ENCODE measurements at regions not wholly inside any gene's neighbourhood (a gene's known extent, or its start where the extent isn't known, plus 50 kb on each side); places are given as distances from the start of the nearest gene placed in this dataset.

DNA sequence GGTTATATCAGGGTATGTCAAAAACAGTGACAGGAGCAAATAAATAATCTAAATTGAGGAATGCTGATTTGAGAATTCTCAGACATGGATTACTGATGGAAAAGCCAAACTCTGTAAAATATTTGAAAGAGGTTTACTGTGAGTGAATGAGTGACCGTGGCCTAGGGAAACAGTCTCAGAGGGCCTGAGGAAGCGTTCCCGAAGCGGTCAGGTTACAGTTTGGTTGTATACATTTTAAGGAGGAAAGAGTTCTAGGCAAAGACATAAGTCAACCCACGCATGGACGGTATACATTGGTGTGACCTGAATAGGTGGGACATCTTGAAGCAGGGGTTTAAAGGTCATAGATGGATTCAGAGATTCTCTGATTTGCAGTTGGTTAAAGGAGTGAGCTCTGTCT, 771.7 kb downstream of the KCNJ18 start:
- H3K4me3 Mint-ChIP-seq: no peak overlapping the region
- Histone ChIP-seq H2AFZ (replicated peaks) (no peak overlapping the region), H3K79me2 (ENCODE audit: low read depth) (no peaks in the 10 kb centered on the region), H3K27me3 (no peaks in the 10 kb centered on the region), H3K4me1 (no peaks in the 10 kb centered on the region), H3K4me2 (no peak overlapping the region), H4K20me1 (ENCODE audit: low read depth) (no peaks in the 10 kb centered on the region), H3K9ac (no peak overlapping the region), H3K9me3 (ENCODE audit: low read depth) (peaks cover 16% of the 10 kb centered on the region), H3K4me3 (no peak overlapping the region), H3K36me3 (no peaks in the 10 kb centered on the region), H3K27ac (no peak overlapping the region), H3F3A (ENCODE audit: low read depth) (no peaks in the 10 kb centered on the region)
- no peak for TF ChIP-seq EZH2phosphoT487 (IDR thresholded peaks at IDR 0.05)
- TF ChIP-seq, protein P1, sequence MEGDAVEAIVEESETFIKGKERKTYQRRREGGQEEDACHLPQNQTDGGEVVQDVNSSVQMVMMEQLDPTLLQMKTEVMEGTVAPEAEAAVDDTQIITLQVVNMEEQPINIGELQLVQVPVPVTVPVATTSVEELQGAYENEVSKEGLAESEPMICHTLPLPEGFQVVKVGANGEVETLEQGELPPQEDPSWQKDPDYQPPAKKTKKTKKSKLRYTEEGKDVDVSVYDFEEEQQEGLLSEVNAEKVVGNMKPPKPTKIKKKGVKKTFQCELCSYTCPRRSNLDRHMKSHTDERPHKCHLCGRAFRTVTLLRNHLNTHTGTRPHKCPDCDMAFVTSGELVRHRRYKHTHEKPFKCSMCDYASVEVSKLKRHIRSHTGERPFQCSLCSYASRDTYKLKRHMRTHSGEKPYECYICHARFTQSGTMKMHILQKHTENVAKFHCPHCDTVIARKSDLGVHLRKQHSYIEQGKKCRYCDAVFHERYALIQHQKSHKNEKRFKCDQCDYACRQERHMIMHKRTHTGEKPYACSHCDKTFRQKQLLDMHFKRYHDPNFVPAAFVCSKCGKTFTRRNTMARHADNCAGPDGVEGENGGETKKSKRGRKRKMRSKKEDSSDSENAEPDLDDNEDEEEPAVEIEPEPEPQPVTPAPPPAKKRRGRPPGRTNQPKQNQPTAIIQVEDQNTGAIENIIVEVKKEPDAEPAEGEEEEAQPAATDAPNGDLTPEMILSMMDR (IDR thresholded peaks at IDR 0.05): no peak
- no peak for TF ChIP-seq EZH2 (IDR thresholded peaks at IDR 0.05)
- H3K4me1 Mint-ChIP-seq: no peaks in the 10 kb centered on the region
- no peak overlapping the region for H3K27ac Mint-ChIP-seq
- H3K9me3 Mint-ChIP-seq: peaks cover 61% of the 10 kb centered on the region
- H3K27me3 Mint-ChIP-seq (ENCODE audit: insufficient read depth, low read depth): peaks cover 6% of the 10 kb centered on the region
- no peak for DNase-seq (ENCODE audit: low spot score)
- peaks cover 3% of the 10 kb centered on the region for H3K36me3 Mint-ChIP-seq

DNA sequence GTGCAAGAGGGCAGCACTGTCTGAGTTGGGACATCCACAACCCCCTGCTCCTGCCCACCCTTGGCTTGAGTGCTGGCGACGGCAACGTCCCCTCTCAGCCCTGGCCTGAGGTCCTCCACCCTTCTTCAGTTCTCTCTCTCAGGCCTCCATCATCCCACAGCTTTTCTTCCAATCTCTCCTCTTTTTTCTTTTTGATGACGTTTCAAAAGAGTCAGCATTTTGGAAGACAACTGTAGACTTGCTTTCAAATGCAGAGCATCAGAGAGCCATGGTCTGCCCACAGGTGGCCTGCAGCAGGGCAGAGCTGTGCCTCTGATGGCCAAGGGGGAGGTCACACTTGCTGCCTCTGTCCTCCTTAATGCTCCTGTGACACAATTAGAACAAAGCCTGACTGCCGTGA, 775.4 kb downstream of the KCNJ18 start:
- Mint-ChIP-seq H3K4me3 (no peak overlapping the region), H3K9me3 (peaks cover 57% of the 10 kb centered on the region), H3K36me3 (no peaks in the 10 kb centered on the region), H3K4me1 (no peaks in the 10 kb centered on the region), H3K27ac (no peak overlapping the region), H3K27me3 (ENCODE audit: insufficient read depth, low read depth) (peaks cover 8% of the 10 kb centered on the region)
- H3K4me2 ChIP-seq: no peak overlapping the region
- DNase-seq (ENCODE audit: low spot score): no peak
- no peaks in the 10 kb centered on the region for H3K79me2 ChIP-seq (ENCODE audit: low read depth)
- H3K4me1 ChIP-seq: no peaks in the 10 kb centered on the region
- no peak overlapping the region for H3K27ac ChIP-seq
- no peaks in the 10 kb centered on the region for H4K20me1 ChIP-seq (ENCODE audit: low read depth)
- H2AFZ ChIP-seq (replicated peaks): no peak overlapping the region
- no peak for TF ChIP-seq EZH2phosphoT487 (IDR thresholded peaks at IDR 0.05)
- TF ChIP-seq, protein P1 (IDR thresholded peaks at IDR 0.05): no peak
- TF ChIP-seq EZH2 (IDR thresholded peaks at IDR 0.05): no peak
- H3K4me3 ChIP-seq: no peak overlapping the region
- H3K36me3 ChIP-seq: no peaks in the 10 kb centered on the region
- no peak overlapping the region for H3K9ac ChIP-seq
- no peaks in the 10 kb centered on the region for H3K27me3 ChIP-seq
- H3F3A ChIP-seq (ENCODE audit: low read depth): no peaks in the 10 kb centered on the region
- peaks cover 22% of the 10 kb centered on the region for H3K9me3 ChIP-seq (ENCODE audit: low read depth)

DNA sequence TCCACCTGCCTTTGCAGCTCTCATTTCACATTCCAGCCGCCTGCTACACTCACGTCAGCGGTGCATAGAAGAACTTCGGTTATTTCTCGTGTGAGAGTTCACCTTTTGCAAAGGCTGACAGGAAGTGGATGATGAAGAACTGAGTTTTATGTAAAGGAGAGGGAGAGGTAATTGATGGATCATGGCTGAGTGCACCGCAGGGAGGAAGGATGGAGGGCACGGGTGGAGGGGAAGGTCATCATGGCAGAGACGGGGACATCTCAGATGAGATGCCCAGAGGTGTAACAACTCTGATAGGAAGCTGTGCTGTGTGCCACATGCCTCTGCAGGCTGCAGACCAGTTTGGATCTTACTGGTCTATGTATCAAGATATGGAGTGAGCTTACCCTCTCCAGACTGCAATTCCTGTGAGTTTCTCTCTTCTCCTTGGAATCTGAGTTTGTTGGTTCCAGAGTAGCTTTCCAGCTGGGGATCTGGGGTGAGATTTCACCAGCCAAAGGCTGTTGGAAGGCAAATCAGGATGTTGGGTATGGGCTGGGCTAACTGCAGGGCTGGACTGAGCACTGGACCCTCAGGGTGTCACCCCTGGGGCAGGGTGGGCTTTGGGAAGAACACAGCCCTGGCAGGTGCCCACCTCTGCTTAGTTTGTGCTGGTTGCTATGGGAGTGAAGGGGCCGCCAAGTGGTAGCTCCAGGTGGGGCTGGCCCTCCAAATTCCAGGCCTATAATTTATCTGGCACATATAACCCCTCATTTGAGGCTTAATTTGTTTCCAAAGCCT, 777.0 kb downstream of the KCNJ18 start:
- no peak for DNase-seq (ENCODE audit: low spot score)
- Histone ChIP-seq H3K27me3 (no peaks in the 10 kb centered on the region), H3K79me2 (ENCODE audit: low read depth) (no peaks in the 10 kb centered on the region), H3K4me2 (no peak overlapping the region), H3K36me3 (no peaks in the 10 kb centered on the region), H3F3A (ENCODE audit: low read depth) (no peaks in the 10 kb centered on the region), H2AFZ (replicated peaks) (no peak overlapping the region), H4K20me1 (ENCODE audit: low read depth) (no peaks in the 10 kb centered on the region), H3K9ac (no peak overlapping the region), H3K4me3 (no peak overlapping the region), H3K9me3 (ENCODE audit: low read depth) (peaks cover 28% of the 10 kb centered on the region), H3K27ac (no peak overlapping the region), H3K4me1 (no peaks in the 10 kb centered on the region)
- Mint-ChIP-seq H3K36me3 (no peaks in the 10 kb centered on the region), H3K4me3 (no peak overlapping the region), H3K9me3 (peaks cover 47% of the 10 kb centered on the region), H3K27ac (no peak overlapping the region), H3K27me3 (ENCODE audit: insufficient read depth, low read depth) (peaks cover 8% of the 10 kb centered on the region), H3K4me1 (no peaks in the 10 kb centered on the region)
- no peak for TF ChIP-seq EZH2phosphoT487 (IDR thresholded peaks at IDR 0.05)
- TF ChIP-seq, protein P1 (IDR thresholded peaks at IDR 0.05): no peak
- no peak for TF ChIP-seq EZH2 (IDR thresholded peaks at IDR 0.05)

Measured in neural progenitor cell (in vitro differentiated cells).